HEK293 (cell line): ENCODE measurements at regions not wholly inside any gene's neighbourhood (a gene's known extent, or its start where the extent isn't known, plus 50 kb on each side); places are given as distances from the start of the nearest gene placed in this dataset.

Experiments used
- CTCF ChIA-PET: fragments of 350-600 bp; formaldehyde crosslinking; extraction: SDS; loops from one replicate; lab custom pipeline; 2021; ENCODE audit warnings: antibody characterized with exemption; lab: Yijun Ruan, JAX
- POLR2A ChIA-PET: fragments of 300-600 bp; formaldehyde crosslinking; extraction: SDS; loops from one replicate; lab custom pipeline; 2020; ENCODE audit warnings: antibody characterized with exemption, inconsistent platforms; lab: Yijun Ruan, JAX
- H3K27ac ChIP-seq: fragments of 200-500 bp; sonication (Bioruptor generic); 2 replicates; pipeline ENCODE4 v1.5.1; 2014; ENCODE audit warnings: low read depth, low read length, control low read depth, inconsistent platforms; ENCODE audit errors: extremely low read depth
- H3K36me3 ChIP-seq, 2 experiments: fragments of 200-500 bp in 1 of 2; sonication (Bioruptor generic) in 1 of 2; 1 replicate in 1 of 2; 2 replicates in 1 of 2; pipeline ENCODE4 v1.5.1; 2014 to 2017; ENCODE audit warnings: inconsistent platforms in 2 of 2, low read length in 2 of 2; ENCODE audit not compliant: control insufficient read depth in 2 of 2, insufficient read depth in 1 of 2
- H3K4me1 ChIP-seq: fragments of 200-500 bp; sonication (Bioruptor generic); 2 replicates; pipeline ENCODE4 v1.5.1; 2014; ENCODE audit warnings: mild to moderate bottlenecking, low read length, inconsistent platforms; ENCODE audit not compliant: control insufficient read depth, insufficient read depth
- H3K4me3 ChIP-seq: 2 replicates; pipeline ENCODE4 v1.5.1; 2011; ENCODE audit warnings: low read depth, mild to moderate bottlenecking, control low read depth, low read length, moderate library complexity
- H3K9me3 ChIP-seq: fragments of 200-500 bp; sonication (Bioruptor generic); 2 replicates; pipeline ENCODE4 v1.5.1; 2014; ENCODE audit warnings: low read depth, low read length, inconsistent platforms; ENCODE audit not compliant: control insufficient read depth, insufficient read depth
- ATF2 ChIP-seq: fragments of 450-650 bp; formaldehyde crosslinking; IDR thresholded peaks from 2 replicates; pipeline ENCODE4 v1.5.1; 2016; ENCODE audit warnings: missing biosample characterization, missing genetic modification characterization, low read depth
- IKZF3 ChIP-seq: fragments of 450-650 bp; IDR thresholded peaks from 2 replicates; pipeline ENCODE4 v1.5.0; 2018; ENCODE audit warnings: missing biosample characterization, mild to moderate bottlenecking, missing genetic modification characterization, moderate library complexity
- INSM2 ChIP-seq: fragments of 450-650 bp; formaldehyde crosslinking; IDR thresholded peaks from 2 replicates; pipeline ENCODE4 v1.5.1; 2016; ENCODE audit warnings: missing biosample characterization, missing genetic modification characterization
- KLF9 ChIP-seq: fragments of 450-650 bp; formaldehyde crosslinking; IDR thresholded peaks from 2 replicates; pipeline ENCODE4 v1.5.1; 2016; ENCODE audit warnings: missing biosample characterization, missing genetic modification characterization, low read depth
- PATZ1 ChIP-seq: fragments of 450-650 bp; formaldehyde crosslinking; IDR thresholded peaks from 2 replicates; pipeline ENCODE4 v1.5.1; 2016; ENCODE audit warnings: missing biosample characterization, missing genetic modification characterization
- PRDM2 ChIP-seq: fragments of 450-650 bp; formaldehyde crosslinking; IDR thresholded peaks from 2 replicates; pipeline ENCODE4 v1.5.1; 2016; ENCODE audit warnings: missing biosample characterization, missing genetic modification characterization, borderline replicate concordance
- YY1 ChIP-seq: fragments of 450-650 bp; formaldehyde crosslinking; IDR thresholded peaks from 2 replicates; pipeline ENCODE4 v1.5.1; 2018; ENCODE audit warnings: missing biosample characterization, missing genetic modification characterization
- ZFP41 ChIP-seq: fragments of 450-650 bp; formaldehyde crosslinking; IDR thresholded peaks from 2 replicates; pipeline ENCODE4 v1.5.1; 2016; ENCODE audit warnings: missing biosample characterization, missing genetic modification characterization, borderline replicate concordance
- ZNF112 ChIP-seq: fragments of 450-650 bp; formaldehyde crosslinking; IDR thresholded peaks from 2 replicates; pipeline ENCODE4 v1.5.0; 2017; ENCODE audit warnings: missing biosample characterization, missing genetic modification characterization
- ZNF133 ChIP-seq: fragments of 450-650 bp; formaldehyde crosslinking; IDR thresholded peaks from 2 replicates; pipeline ENCODE4 v1.5.1; 2016; ENCODE audit warnings: missing biosample characterization, missing genetic modification characterization
- ZNF239 ChIP-seq: fragments of 450-650 bp; formaldehyde crosslinking; IDR thresholded peaks from 2 replicates; pipeline ENCODE4 v1.5.1; 2016; ENCODE audit warnings: missing biosample characterization, missing genetic modification characterization
- ZNF248 ChIP-seq: fragments of 450-650 bp; formaldehyde crosslinking; IDR thresholded peaks from 2 replicates; pipeline ENCODE4 v1.5.1; 2017; ENCODE audit warnings: missing biosample characterization, missing genetic modification characterization
- ZNF302 ChIP-seq: fragments of 450-650 bp; formaldehyde crosslinking; IDR thresholded peaks from 2 replicates; pipeline ENCODE4 v1.5.1; 2016; ENCODE audit warnings: missing biosample characterization, missing genetic modification characterization, low read depth
- ZNF366 ChIP-seq: fragments of 450-650 bp; formaldehyde crosslinking; conservative IDR thresholded peaks from 2 replicates; pipeline ENCODE4 v1.5.1; 2016; ENCODE audit warnings: missing biosample characterization, missing genetic modification characterization
- ZNF404 ChIP-seq: fragments of 450-650 bp; formaldehyde crosslinking; IDR thresholded peaks from 2 replicates; pipeline ENCODE4 v1.5.1; 2017; ENCODE audit warnings: missing biosample characterization, missing genetic modification characterization
- ZNF518A ChIP-seq: fragments of 450-650 bp; formaldehyde crosslinking; conservative IDR thresholded peaks from 2 replicates; pipeline ENCODE4 v1.5.1; 2016; ENCODE audit warnings: low read depth, missing biosample characterization, missing genetic modification characterization
- ZNF701 ChIP-seq: fragments of 450-650 bp; formaldehyde crosslinking; IDR thresholded peaks from 2 replicates; pipeline ENCODE4 v1.5.1; 2016; ENCODE audit warnings: missing biosample characterization, missing genetic modification characterization
- ZSCAN18 ChIP-seq: fragments of 450-650 bp; formaldehyde crosslinking; IDR thresholded peaks from 2 replicates; pipeline ENCODE4 v1.5.1; 2016; ENCODE audit warnings: missing biosample characterization, missing genetic modification characterization
- ZSCAN5A ChIP-seq: fragments of 450-650 bp; formaldehyde crosslinking; IDR thresholded peaks from 2 replicates; pipeline ENCODE4 v1.5.1; 2016; ENCODE audit warnings: missing biosample characterization, missing genetic modification characterization

GRCh38 chr1:91597215-91597614, 96.6 kb downstream of the CDC7 start:
- POLR2A ChIA-PET = no interaction called here
- no peaks in the 10 kb centered on the region for H3K4me1 ChIP-seq
- H3K36me3 ChIP-seq = no peaks in the 10 kb centered on the region
- H3K27ac ChIP-seq = no peak overlapping the region
- no peaks in the 10 kb centered on the region for H3K9me3 ChIP-seq
- no peak overlapping the region for H3K4me3 ChIP-seq
- CTCF ChIA-PET = no interaction called here
- no peak for TF ChIP-seq PATZ1 (tag by site-specific recombination)
- TF ChIP-seq IKZF3 = no peak
- TF ChIP-seq ZNF248 = no peak
- no peak for TF ChIP-seq ZNF518A (tag by site-specific recombination)
- TF ChIP-seq INSM2 (tag by site-specific recombination) = no peak
- TF ChIP-seq ZSCAN18 (tag by site-specific recombination) = no peak
- TF ChIP-seq ZSCAN5A (tag by site-specific recombination) = no peak
- TF ChIP-seq ZNF366 (tag by site-specific recombination) = no peak
- TF ChIP-seq ZNF133 = no peak
- no peak for TF ChIP-seq ZNF404 (tag by site-specific recombination)
- TF ChIP-seq PRDM2 (tag by site-specific recombination) = no peak
- TF ChIP-seq ZNF112 (tag by site-specific recombination) = no peak
- TF ChIP-seq ZNF239 (tag by site-specific recombination) = no peak
- no peak for TF ChIP-seq YY1 (tag by site-specific recombination)
- no peak for TF ChIP-seq ATF2 (tag by site-specific recombination)
- no peak for TF ChIP-seq ZNF302 (tag by site-specific recombination)
- no peak for TF ChIP-seq ZFP41 (tag by site-specific recombination)
- no peak for TF ChIP-seq ZNF701 (tag by site-specific recombination)
- no peak for TF ChIP-seq KLF9
